ENCODE measurements at regions not wholly inside any gene's neighbourhood (a gene's known extent, or its start where the extent isn't known, plus 50 kb on each side); places are given as distances from the start of the nearest gene placed in this dataset.
"Not testable (repeated sequence)": the region's sequence is repeated elsewhere in the genome, so short reads cannot be mapped to it uniquely, and the experiment has no call there.

- TF ChIP-seq CTCF (conservative IDR thresholded peaks at IDR 0.05; ENCODE audit: low read depth, low read length); EZH2 (IDR thresholded peaks at IDR 0.05; ENCODE audit: low read length, unreplicated experiment): not testable (repeated sequence)
Measured at GRCh38 chr2:87258887-87259286, 237.2 kb upstream of the PLGLB1 start.

Measured in PC-3 (cell line).